LoVo (cell line): ENCODE measurements at regions not wholly inside any gene's neighbourhood (a gene's known extent, or its start where the extent isn't known, plus 50 kb on each side); places are given as distances from the start of the nearest gene placed in this dataset.

Source experiments
- DNase-seq: peaks from one replicate; pipeline ENCODE4 v3.0.0-alpha.2; 2016; ENCODE audit warnings: low spot score

DNA sequence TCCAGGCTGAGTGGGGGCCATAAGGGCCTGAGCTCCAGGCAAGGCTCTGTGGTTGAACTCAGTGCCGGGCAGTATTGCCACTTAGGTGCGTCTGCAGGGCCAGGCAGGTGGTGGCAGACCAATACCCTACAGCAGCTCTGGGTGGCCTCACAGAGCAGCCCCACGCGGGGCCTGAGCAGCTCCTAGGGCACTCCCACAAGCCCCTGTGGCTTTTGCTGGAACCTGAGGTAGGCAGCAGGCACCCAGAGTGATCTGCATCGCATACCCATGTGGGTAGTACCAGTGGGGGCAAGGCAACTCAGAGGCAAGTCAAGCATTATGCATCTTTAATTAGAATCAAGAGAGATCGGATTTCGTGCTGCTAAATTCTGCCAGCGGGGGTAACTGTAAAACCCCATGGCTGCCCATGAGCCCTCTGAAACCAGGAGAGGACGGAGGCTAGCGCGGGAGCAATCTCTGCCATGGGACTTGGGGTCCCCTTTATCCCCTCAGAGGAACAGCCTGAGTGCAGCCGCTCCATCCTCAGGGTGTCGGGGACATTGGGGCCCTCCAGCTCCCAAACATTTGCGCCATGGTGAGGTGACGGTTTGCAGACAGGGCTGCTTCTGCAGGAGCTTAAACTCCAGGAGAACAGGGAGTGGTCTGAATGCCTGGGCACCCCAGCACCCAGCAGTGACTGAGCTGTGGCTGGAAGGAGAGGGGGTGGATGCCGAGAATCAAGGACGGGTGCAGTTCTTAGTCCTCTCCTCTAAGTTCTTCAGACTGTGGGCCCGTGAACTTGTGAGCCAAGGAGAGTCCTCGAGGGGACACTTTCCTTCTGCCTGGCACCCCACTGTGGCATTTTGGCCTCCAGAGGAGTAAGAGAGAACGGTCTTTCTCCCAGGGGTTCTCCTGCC, 62.4 kb upstream of the PCSK6 start:
- DNase-seq: no peak

DNA sequence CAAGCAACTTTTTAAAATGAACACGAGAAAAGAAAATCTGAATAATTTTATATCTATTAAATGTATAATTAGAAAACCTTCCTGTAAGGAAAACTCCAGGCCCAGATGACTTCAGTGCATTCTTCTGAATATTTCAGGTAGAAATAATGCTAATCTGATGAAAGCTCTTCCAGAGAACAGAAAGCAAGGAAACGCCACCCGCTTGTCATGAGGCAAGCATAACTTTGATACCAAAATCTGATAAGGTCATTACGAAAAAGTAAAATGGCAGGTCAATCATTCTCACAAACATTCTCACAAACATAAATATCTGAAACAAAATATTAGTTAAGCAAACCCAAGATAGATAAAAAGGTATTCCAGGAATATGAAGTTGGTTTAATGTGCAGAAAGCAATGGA, 60.6 kb upstream of the PCSK6 start:
- no peak for DNase-seq

DNA sequence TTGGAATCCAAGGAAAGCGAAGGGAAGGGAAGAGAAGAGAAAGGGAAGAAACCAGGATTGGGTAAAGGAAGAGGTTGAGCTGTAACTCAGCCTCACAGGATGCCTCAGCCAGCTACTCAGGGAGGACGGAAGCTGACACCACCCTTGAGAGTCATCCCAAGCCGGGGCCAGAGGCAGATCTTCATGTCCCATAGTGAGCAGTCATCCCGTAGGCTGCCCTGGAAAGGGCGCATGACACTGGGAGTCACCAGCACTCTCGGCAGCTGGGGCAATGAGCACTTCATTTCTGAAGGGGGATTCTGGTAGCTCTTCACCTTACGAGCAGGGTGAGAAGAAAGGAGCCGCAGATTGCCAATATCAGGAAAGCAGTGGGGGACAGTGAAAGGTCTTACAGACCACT, 60.1 kb upstream of the PCSK6 start:
- DNase-seq: no peak

DNA sequence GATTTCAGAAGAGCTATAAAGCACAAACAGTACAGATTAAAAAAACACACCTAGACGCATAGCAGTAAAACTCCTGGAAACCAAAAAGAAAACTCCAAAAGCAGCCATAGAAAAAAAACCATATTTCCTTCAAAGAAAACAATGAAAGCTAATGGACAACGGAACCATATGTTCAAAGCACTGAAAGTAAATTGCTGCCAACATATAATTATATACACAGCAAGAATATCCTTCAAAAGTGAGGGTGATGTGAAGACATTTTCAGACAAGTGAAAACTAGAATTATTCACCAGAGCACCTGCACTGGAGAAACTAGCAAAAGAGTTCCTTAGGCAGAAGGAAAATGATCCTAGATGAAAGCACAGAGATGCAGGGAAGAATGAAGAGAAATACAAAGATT, 58.2 kb upstream of the PCSK6 start:
- DNase-seq: no peak

DNA sequence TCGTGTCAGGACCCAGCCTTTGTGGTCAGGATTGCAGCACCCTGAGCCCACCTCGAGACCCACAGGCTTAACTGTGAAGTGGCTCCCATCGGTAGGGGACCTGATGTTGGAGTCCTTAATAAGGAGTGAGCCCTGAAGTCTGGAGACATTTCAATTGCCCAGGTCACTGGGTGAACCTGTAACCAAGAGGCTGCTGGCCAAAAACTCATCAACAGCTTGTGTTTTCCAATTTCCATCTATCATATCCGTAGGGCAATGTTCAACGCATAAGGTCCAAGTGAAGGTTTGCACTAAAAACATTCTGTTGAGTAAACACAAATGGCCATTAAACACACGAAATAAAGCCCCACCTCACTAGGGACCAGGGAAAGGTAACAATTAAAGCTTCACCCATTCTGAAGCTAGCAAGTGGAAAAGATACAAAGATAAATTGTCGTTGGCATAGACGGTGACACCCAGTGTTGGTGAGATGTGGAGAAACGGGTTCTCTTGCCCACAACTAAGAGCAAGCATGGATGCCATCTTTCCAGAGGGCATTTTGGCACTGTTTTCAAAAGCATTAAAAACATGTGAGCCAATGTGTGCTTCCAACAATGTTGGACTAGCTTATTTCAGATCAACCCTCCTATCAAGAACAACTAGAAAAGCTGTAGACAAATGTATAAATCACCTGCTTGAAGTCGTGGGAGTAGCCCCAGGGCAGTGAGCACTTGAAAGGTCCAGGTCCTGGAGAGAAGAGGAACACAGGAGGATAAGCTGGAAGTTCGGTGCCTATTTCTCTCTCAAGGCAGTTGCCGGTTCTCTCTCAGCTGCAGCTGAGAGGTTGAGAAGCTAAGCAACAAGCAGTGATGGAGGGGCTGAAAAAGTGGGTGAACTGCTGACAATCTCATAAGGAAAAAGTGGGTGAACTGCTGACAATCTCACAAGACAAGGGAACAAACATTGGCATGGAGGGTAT, 56.3 kb upstream of the PCSK6 start:
- DNase-seq: no peak

DNA sequence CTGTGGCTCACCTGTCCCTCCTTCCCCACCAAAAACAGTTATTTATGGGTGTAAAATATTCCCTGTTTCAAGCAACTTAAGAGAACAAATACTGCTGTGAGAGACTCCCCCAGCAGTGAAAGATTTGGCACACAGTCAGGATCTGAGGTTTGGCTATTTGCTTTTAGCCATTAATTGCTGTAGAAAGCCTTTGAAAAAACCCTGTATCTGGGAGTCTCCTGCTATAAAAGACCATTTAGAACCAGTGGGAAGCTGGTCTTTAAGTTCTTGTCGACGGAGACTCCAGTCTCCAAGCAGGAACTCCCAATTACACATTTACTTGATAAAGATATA, 55.1 kb upstream of the PCSK6 start:
- DNase-seq: no peak

DNA sequence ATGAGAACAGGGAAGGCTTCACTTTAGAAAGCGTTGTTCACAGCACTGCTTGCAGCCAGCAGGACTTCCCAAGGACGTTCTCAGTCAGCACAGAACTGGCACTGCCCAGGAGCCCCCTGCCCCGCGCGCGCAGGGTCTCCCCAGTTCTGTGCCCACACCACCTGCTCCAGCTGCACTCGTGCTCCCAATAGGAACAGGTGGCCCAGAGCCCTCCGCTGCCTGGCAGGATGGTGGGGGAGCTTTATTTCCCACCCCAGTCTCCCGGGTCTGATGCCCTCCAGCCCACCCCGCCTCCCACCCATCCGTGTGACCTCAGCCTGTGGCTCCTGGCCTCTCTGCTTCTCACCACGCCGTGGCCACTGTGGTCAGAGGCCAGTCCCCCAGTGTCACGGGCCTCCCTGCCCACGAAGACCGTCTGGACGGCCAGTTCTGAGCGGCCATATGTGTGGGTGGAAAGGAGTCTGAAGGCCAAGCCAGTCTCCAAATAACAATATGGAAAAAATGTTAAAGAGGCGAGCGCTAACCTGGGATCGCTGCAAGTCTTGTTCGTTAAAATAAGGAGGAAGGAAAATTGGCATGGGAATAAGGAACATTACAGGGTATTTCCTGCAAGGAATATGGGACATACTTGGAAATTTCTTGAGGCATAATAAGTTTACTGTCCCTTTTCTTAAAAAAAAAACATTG, 54.6 kb upstream of the PCSK6 start:
- no peak for DNase-seq

DNA sequence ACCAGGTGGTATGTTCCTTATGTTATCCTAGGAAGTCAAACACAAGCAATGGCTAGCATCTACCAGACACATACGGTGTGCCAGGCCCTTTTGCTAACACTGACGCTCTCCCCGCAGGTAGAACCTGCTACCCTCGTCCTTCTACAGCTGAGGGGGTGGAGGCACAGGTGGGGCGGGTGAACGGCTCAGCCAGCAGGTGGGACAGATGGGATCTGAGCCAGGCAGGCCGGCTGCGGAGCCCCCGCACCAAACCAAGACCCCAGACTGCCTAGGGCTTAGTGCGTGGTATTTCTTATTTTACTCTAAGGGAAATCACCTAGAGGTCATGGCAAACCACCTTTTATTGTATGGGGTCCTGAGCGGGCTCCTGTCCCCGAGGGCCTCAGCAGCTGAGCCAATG, 53.9 kb upstream of the PCSK6 start:
- no peak for DNase-seq

DNA sequence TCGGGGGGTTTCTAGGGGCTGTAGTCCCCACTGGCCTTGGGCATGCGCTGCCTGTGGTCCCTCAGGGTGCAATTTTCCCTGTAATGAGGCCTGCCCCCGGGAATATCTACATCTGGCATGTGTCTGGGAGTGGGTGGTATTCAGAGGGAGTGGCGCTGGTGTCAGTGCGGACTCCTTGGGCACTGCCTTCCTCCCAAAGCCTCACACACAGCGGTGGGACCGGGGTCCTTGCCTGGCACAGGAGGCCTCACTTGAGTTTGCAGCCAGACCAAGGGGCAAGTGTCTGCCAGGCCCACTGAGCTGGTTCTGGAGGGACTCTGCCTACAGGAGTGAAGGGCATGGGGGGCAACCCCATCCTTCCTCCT, 53.5 kb upstream of the PCSK6 start:
- DNase-seq: no peak

DNA sequence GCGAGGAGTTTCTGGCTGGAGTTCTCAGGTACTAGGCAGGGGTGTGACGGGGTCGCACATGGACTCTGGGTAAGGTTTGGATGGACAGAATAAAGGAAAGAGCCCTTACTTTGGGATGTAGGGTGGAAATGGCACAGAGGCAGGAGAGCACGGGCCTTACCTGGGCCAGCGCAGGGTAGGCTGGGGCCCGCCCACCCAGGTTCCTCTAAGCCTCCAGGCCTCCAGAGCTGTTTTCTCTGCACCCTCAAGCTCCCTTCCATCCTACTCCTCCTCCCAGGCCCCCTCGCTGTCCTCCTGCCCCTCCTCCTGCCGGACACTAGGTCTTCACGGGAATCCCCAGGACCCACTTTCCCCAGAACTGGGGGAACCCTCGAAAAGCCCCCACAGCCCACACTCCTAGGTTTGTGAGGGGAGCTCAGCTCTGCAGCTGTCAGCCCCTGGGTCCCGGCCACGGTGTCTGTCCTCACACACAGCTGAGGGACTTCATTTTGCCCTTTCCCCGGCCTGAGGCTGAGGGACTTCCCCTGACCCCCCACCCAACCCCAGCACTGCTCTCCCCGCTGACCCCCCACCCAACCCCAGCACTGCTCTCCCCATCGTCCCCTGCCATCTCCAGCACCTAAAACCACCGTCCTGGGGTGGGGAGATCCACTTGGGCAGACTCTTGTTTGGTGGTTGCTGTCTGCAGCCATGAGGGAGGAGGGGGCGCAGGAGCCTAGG, 53.0 kb upstream of the PCSK6 start:
- DNase-seq: no peak

DNA sequence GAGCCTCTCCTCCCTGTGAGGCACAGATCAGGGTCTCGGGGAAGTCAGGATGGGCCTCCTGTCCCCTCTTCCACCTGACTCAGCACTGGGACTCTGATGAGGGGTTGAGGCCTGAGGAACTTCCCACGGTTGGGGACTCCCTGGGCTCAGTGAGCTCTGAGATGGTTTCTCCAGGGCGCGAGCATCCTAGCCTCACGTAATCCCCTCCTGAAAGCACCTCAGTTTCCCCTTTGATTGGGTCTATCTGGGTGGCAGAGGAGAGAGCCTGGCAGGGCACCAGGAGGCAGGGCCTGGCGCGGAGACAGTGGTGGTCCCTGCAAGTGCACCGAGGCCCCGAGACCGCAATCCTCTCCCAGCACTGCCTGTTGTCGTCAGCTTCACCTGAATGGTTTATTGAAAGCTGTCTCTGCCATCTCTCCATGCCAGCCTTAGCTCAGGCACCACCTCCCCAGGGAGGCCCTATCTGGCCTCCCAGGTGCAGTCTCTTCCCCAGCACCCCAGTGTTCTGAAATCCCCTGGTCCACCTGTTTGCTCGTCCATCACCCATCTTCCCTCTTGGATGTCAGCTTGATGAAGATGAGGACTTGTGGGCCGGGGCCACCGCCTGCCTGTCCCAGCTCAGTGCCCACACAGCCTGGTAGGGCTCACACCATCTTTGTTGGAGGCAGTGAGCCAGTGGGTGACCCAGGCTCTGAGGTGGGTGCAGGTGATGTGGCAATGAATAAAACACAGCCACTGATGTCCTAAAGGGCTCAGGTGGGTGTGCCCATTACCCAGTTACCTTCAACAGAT, 52.2 kb upstream of the PCSK6 start:
- DNase-seq: no peak

DNA sequence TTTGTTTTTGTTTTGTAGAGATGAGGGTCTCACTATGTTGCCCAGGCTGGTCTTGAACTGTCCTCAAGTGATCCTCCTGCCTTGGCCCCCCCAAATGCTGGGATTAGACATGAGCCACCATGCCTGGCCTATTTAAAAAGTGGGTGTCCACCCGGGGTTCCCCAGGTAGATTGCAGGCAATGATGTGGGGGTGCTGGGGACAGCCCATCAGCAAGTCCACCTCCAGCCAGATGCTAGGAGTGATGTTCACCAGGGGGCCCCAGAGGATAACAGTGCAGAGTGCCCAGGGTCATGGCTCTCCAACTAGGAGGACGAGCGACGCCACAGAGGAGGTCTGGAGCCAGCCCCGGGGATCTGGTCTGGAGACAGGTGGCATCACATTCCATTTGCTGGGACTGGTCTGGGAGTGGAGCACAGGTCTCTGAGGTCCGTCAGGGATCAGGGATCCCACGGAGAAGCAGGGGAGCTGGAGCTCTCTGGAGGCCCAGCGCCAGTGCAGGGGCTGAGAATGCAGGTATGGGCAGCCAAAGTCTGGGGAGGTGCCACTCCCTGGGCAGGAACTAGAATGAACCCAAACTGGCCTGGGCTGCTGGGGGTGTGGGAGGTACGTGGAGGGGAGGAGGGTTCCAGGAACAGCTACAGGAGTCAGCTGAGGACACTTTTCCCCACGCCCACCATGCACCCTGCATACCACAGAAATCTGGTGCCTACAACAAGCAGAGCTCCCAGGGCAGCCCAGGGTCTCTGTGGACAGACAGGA, 51.2 kb upstream of the PCSK6 start:
- no peak for DNase-seq

DNA sequence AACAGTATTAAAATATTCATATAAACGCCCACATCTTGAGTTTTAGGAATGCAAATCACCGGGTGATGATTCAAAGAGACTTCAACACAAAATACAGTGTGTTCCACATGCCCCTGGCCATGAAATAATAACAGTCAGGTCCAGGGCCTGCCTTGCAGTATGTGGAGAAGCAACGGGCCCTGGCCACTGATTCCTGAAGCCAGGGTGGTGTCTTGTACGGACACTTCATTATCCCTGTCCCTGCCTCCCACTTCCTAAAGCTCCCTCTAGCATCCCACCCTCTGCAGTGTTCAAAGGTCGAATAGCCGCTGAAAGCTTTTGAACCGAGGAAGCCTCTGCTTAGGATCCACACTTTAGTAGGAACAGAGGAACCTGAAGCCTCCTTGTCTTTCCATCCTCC, 50.4 kb upstream of the PCSK6 start:
- DNase-seq: no peak

DNA sequence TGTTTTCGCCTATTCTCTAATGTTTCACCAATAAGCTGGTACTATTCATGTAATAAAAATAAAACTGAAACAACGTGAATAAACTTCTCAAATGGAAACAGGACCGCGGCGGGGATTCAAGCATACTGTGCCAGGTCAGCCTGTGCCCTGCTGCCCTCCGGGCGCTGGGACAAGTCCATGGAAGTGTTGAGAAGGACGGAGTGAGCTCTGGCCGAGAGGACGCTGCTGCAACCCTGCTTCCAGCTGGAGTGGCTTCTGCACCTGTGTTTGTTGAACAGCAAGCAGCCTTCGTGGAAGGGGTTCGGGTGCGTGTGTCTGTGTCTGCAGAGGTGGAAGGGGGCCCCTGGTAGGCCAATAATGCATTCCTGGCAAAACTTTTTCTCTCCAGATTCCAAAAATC, 50.0 kb upstream of the PCSK6 start:
- no peak for DNase-seq
